ENCODE measurements at regions not wholly inside any gene's neighbourhood (a gene's known extent, or its start where the extent isn't known, plus 50 kb on each side); places are given as distances from the start of the nearest gene placed in this dataset.

- H3K4me3 ChIP-seq (ENCODE audit: low read depth in 1 of 2, low read length in 2 of 2) = no peak overlapping the region
- no peak overlapping the region for H3K9ac ChIP-seq (ENCODE audit: low read depth, low read length)
- H4K20me1 ChIP-seq (ENCODE audit: insufficient read depth, low read length) = no peaks in the 10 kb centered on the region
- no peaks in the 10 kb centered on the region for H3K79me2 ChIP-seq (ENCODE audit: insufficient read depth, low read length)
- no peak overlapping the region for H3K27ac ChIP-seq (ENCODE audit: low read length)
- ATAC-seq (ENCODE audit: insufficient read depth, low read depth) = no peak
- no peak overlapping the region for H2AFZ ChIP-seq (ENCODE audit: low read depth, low read length)
- no peaks in the 10 kb centered on the region for H3K27me3 ChIP-seq (ENCODE audit: insufficient read depth, low read length, poor library complexity)
- TF ChIP-seq EZH2 (IDR thresholded peaks at IDR 0.05; ENCODE audit: borderline replicate concordance, low read depth, low read length, severe bottlenecking) = no peak
- H3K4me1 ChIP-seq (ENCODE audit: insufficient read depth, low read length) = no peaks in the 10 kb centered on the region
- H3K36me3 ChIP-seq (ENCODE audit: insufficient read depth, low read length) = no peaks in the 10 kb centered on the region
- DNase-seq = no peak
- no peaks in the 10 kb centered on the region for H3K9me3 ChIP-seq (ENCODE audit: insufficient read depth, low read length, severe bottlenecking)
- H3K4me2 ChIP-seq (ENCODE audit: insufficient read depth, low read length) = no peak overlapping the region
These were observed 180.4 kb upstream of the MID1 start for GRCh38 chrX:10800796-10801195.

DNA sequence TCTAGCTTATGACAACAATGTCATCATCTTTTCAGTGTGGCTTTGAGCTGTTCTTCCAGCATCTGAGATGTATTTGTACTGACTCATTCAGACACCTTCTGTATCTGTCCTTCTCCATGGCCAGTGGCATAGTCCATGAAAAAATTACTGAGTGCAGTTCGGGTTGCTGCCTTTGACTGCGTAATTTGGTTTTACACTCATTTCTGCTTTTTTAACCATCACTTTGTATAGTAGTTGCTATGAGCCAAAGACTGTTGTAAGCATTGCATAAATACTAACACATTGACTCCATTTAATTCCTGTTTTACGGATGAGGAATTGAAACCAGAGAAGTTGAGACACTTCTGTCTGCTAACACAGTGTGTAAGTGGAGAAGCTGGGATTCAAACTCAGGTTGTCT lies 190.7 kb upstream of the MID1 start:
- no peak overlapping the region for H3K9ac ChIP-seq (ENCODE audit: low read depth, low read length)
- ATAC-seq (ENCODE audit: insufficient read depth, low read depth) (no peak), DNase-seq (no peak)
- no peak overlapping the region for H3K27ac ChIP-seq (ENCODE audit: low read length)
- H3K79me2 ChIP-seq (ENCODE audit: insufficient read depth, low read length) = no peaks in the 10 kb centered on the region
- no peaks in the 10 kb centered on the region for H3K27me3 ChIP-seq (ENCODE audit: insufficient read depth, low read length, poor library complexity)
- TF ChIP-seq, protein P1, sequence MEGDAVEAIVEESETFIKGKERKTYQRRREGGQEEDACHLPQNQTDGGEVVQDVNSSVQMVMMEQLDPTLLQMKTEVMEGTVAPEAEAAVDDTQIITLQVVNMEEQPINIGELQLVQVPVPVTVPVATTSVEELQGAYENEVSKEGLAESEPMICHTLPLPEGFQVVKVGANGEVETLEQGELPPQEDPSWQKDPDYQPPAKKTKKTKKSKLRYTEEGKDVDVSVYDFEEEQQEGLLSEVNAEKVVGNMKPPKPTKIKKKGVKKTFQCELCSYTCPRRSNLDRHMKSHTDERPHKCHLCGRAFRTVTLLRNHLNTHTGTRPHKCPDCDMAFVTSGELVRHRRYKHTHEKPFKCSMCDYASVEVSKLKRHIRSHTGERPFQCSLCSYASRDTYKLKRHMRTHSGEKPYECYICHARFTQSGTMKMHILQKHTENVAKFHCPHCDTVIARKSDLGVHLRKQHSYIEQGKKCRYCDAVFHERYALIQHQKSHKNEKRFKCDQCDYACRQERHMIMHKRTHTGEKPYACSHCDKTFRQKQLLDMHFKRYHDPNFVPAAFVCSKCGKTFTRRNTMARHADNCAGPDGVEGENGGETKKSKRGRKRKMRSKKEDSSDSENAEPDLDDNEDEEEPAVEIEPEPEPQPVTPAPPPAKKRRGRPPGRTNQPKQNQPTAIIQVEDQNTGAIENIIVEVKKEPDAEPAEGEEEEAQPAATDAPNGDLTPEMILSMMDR (IDR thresholded peaks at IDR 0.05; ENCODE audit: borderline replicate concordance, extremely low read depth, low read length, poor library complexity, severe bottlenecking) = no peak
- no peak for TF ChIP-seq EZH2 (IDR thresholded peaks at IDR 0.05; ENCODE audit: borderline replicate concordance, low read depth, low read length, severe bottlenecking)
- H3K4me2 ChIP-seq (ENCODE audit: insufficient read depth, low read length) = no peak overlapping the region
- H3K4me3 ChIP-seq (ENCODE audit: low read depth in 1 of 2, low read length in 2 of 2) = no peak overlapping the region
- H3K4me1 ChIP-seq (ENCODE audit: insufficient read depth, low read length) = no peaks in the 10 kb centered on the region
- no peak overlapping the region for H2AFZ ChIP-seq (ENCODE audit: low read depth, low read length)
- H4K20me1 ChIP-seq (ENCODE audit: insufficient read depth, low read length) = no peaks in the 10 kb centered on the region
- no peaks in the 10 kb centered on the region for H3K36me3 ChIP-seq (ENCODE audit: insufficient read depth, low read length)
- no peaks in the 10 kb centered on the region for H3K9me3 ChIP-seq (ENCODE audit: insufficient read depth, low read length, severe bottlenecking)

DNA sequence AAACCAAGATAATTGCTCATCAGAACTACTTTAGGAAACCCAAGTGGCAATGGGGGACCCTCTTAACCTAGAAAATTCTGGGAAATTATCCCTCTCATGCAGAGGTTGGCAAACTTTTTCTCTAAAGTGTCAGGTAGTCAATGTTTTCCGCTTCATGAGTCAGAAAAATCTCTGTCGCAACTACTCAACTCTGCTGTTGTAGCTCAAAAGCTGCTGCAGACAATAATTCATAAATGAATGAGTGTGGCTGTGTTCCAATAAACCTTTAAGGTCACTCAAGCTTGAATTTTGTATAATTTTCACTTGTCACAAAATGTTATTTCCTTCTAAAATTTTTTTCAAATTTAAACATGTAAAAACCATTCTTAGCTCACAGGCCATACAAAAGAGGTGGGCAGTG lies 193.4 kb upstream of the MID1 start:
- Histone ChIP-seq H3K79me2 (ENCODE audit: insufficient read depth, low read length) (no peaks in the 10 kb centered on the region), H3K9ac (ENCODE audit: low read depth, low read length) (no peak overlapping the region), H3K36me3 (ENCODE audit: insufficient read depth, low read length) (no peaks in the 10 kb centered on the region), H3K27ac (ENCODE audit: low read length) (no peak overlapping the region), H3K4me3 (ENCODE audit: low read depth in 1 of 2, low read length in 2 of 2) (no peak overlapping the region), H2AFZ (ENCODE audit: low read depth, low read length) (no peak overlapping the region), H3K9me3 (ENCODE audit: insufficient read depth, low read length, severe bottlenecking) (no peaks in the 10 kb centered on the region), H4K20me1 (ENCODE audit: insufficient read depth, low read length) (no peaks in the 10 kb centered on the region), H3K4me1 (ENCODE audit: insufficient read depth, low read length) (no peaks in the 10 kb centered on the region), H3K4me2 (ENCODE audit: insufficient read depth, low read length) (no peak overlapping the region), H3K27me3 (ENCODE audit: insufficient read depth, low read length, poor library complexity) (no peaks in the 10 kb centered on the region)
- TF ChIP-seq EZH2 (IDR thresholded peaks at IDR 0.05; ENCODE audit: borderline replicate concordance, low read depth, low read length, severe bottlenecking) = no peak
- TF ChIP-seq, protein P1 (IDR thresholded peaks at IDR 0.05; ENCODE audit: borderline replicate concordance, extremely low read depth, low read length, poor library complexity, severe bottlenecking) = no peak
- DNase-seq = no peak
- no peak for ATAC-seq (ENCODE audit: insufficient read depth, low read depth)

DNA sequence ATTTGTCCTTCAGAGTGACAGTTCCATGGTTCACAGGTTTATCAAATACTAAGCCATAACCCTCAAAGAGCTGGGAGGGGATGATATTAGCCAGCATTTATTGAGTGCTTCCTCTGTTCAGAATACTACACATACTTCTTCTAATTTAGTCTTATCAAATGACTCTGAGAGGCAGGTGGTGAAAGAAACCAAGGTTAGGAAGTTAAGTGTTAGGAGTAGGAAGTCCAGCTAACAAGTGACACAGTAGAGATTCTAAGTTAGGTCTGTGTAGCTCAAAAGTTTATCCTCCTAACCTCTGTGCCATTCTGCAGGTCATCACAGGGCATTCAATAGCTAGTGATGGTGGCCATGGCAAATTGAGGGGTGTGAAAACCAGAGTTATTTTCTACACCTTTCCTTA lies 198.3 kb upstream of the MID1 start:
- H3K79me2 ChIP-seq (ENCODE audit: insufficient read depth, low read length) = no peaks in the 10 kb centered on the region
- H3K27me3 ChIP-seq (ENCODE audit: insufficient read depth, low read length, poor library complexity) = no peaks in the 10 kb centered on the region
- H3K27ac ChIP-seq (ENCODE audit: low read length) = no peak overlapping the region
- H3K9me3 ChIP-seq (ENCODE audit: insufficient read depth, low read length, severe bottlenecking) = no peaks in the 10 kb centered on the region
- H3K4me3 ChIP-seq (ENCODE audit: low read depth in 1 of 2, low read length in 2 of 2) = no peak overlapping the region
- no peak for TF ChIP-seq EZH2 (IDR thresholded peaks at IDR 0.05; ENCODE audit: borderline replicate concordance, low read depth, low read length, severe bottlenecking)
- TF ChIP-seq, protein P1 (IDR thresholded peaks at IDR 0.05; ENCODE audit: borderline replicate concordance, extremely low read depth, low read length, poor library complexity, severe bottlenecking) = no peak
- no peak overlapping the region for H3K9ac ChIP-seq (ENCODE audit: low read depth, low read length)
- ATAC-seq (ENCODE audit: insufficient read depth, low read depth) = no peak
- H2AFZ ChIP-seq (ENCODE audit: low read depth, low read length) = no peak overlapping the region
- H3K4me2 ChIP-seq (ENCODE audit: insufficient read depth, low read length) = no peak overlapping the region
- H4K20me1 ChIP-seq (ENCODE audit: insufficient read depth, low read length) = no peaks in the 10 kb centered on the region
- H3K36me3 ChIP-seq (ENCODE audit: insufficient read depth, low read length) = no peaks in the 10 kb centered on the region
- H3K4me1 ChIP-seq (ENCODE audit: insufficient read depth, low read length) = no peaks in the 10 kb centered on the region
- DNase-seq = no peak

Data from DND-41 (cell line).